Activated T-cell treated with anti-CD3 and anti-CD28 coated beads, Interleukin-2, amount 50 U/mL, for 72 hours (primary cell): ENCODE measurements at regions not wholly inside any gene's neighbourhood (a gene's known extent, or its start where the extent isn't known, plus 50 kb on each side); places are given as distances from the start of the nearest gene placed in this dataset.
"Not testable (repeated sequence)": the region's sequence is repeated elsewhere in the genome, so short reads cannot be mapped to it uniquely, and the experiment has no call there.

Experiments used
- ATAC-seq, 2 donors: fragments of 150-1000 bp; cut with Tn5 transposase; replicated peaks in 1 of 2; 2 replicates each; pipeline ENCODE4 v1.10.0; 2021; ENCODE audit warnings: moderate library complexity in 2 of 2, mild to moderate bottlenecking in 1 of 2
- DNase-seq, 2 donors: peaks; one replicate each; pipeline ENCODE4 v3.0.0; 2021 to 2022; ENCODE audit warnings: mixed read lengths in 1 of 2
- H3K27ac Mint-ChIP-seq: one replicate; pipeline ENCODE4 v1.8.0; 2022; ENCODE audit warnings: mild to moderate bottlenecking, moderate library complexity, mixed read lengths
- H3K27me3 Mint-ChIP-seq: one replicate; pipeline ENCODE4 v1.8.0; 2022; ENCODE audit warnings: low read depth, mixed read lengths
- H3K36me3 Mint-ChIP-seq, 2 donors: one replicate each; pipeline ENCODE4 v1.8.0; 2022; ENCODE audit warnings: mixed read lengths in 2 of 2, mild to moderate bottlenecking in 1 of 2; ENCODE audit not compliant: insufficient read depth in 2 of 2
- H3K4me1 Mint-ChIP-seq: one replicate; pipeline ENCODE4 v1.8.0; 2022; ENCODE audit warnings: low read depth, mixed read lengths
- H3K4me3 Mint-ChIP-seq, 2 donors: one replicate each; pipeline ENCODE4 v1.8.0; 2022; ENCODE audit warnings: mild to moderate bottlenecking in 2 of 2, mixed read lengths in 2 of 2, moderate library complexity in 2 of 2
- H3K9me3 Mint-ChIP-seq, 2 donors: one replicate each; pipeline ENCODE4 v1.8.0; 2022; ENCODE audit warnings: mixed read lengths in 2 of 2

DNA sequence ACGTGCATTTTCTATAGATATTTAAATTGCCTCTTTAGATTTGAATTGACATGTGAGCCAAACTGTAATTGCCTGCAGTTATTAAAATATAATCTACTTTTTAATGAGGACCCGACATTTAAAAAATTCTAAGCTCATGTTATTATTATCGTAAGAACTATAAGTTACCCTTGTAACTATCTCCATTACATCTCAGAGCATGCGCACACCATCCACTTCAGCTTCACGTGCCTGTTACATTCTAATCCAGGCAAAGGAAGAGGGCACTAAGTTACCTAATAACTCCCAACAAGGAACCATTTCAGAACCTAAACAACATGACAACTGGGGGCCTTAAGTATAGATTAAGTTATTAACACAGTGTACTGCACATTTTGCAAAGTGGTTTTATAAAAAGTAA is 509.0 kb upstream of the DPP6 start:
- no peak for DNase-seq
- Mint-ChIP-seq H3K36me3 (no peaks in the 10 kb centered on the region), H3K27ac (no peak overlapping the region), H3K4me3 (no peak overlapping the region), H3K9me3 (no peaks in the 10 kb centered on the region), H3K27me3 (no peaks in the 10 kb centered on the region), H3K4me1 (no peaks in the 10 kb centered on the region)
- no peak for ATAC-seq

DNA sequence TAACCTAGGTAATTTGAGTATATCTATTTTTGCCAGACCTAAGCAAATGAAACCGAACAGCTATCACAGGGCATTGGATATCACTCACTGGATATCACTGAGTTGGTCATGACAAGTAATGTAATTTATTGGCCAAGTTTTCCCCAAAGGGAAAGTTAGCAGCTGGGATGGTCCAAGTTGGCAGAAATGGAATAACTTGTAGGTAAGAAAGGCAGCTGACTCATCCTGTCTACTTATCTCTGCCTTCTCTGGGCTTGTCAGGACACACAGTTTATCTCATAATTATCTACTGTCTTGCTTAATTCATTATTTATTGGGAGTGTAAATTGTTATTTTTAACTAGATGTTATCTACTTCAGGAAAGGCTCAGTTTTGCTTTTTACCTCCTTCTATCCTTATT is 502.0 kb upstream of the DPP6 start:
- Mint-ChIP-seq H3K27me3 (no peaks in the 10 kb centered on the region), H3K27ac (no peak overlapping the region), H3K4me1 (no peaks in the 10 kb centered on the region), H3K36me3 (no peaks in the 10 kb centered on the region), H3K9me3 (peaks cover 2 to 6% of the 10 kb centered on the region in 2 donors), H3K4me3 (no peak overlapping the region)
- DNase-seq = no peak
- no peak for ATAC-seq

DNA sequence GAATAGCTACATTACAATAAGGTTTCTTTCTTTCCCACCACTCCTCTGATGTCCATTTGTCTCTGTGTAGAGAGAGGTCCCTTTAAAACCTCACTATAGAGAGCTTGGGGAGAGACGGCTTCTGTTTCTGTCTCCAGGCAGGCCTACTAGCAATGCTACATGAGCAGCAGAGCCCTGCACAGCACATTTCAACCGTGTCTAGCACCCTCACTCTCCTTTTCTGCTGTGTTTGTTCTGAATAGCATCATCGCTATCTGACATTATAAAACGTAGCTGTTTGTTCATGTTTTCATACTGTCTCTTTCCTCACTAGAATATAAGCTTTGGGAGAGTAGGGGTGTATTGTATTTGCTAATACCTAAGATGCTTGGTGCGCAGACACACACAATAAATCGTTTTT is 487.8 kb upstream of the DPP6 start:
- no peaks in the 10 kb centered on the region for H3K4me1 Mint-ChIP-seq
- no peak overlapping the region for H3K27ac Mint-ChIP-seq
- no peak for ATAC-seq
- no peaks in the 10 kb centered on the region for H3K27me3 Mint-ChIP-seq
- H3K9me3 Mint-ChIP-seq = peaks cover 11 to 19% of the 10 kb centered on the region in 2 donors
- H3K36me3 Mint-ChIP-seq = peaks cover 0 to 2% of the 10 kb centered on the region in 2 donors
- no peak overlapping the region for H3K4me3 Mint-ChIP-seq
- DNase-seq = no peak

DNA sequence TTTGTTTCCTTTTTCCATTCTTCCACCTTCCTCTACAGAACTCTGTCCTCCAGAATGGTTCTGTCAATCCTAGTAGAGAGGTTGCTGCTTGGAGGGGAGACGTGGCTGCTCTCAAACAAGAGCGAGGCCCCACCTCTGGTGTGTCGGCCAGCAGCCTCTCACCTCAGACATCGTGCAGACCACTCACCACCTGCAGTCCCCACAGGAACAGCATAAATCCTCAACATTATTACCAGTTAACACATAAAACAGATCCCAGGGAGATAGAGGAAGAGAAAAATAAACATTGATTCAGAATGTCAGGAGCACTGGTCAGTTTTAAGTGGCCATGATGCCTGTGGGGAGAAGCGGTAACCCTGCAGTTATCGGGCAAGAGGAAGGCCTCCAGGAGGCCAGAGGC is 485.9 kb upstream of the DPP6 start:
- peaks cover 6% of the 10 kb centered on the region in 2 donors for H3K36me3 Mint-ChIP-seq
- H3K27ac Mint-ChIP-seq = no peak overlapping the region
- no peaks in the 10 kb centered on the region for H3K27me3 Mint-ChIP-seq
- no peaks in the 10 kb centered on the region for H3K4me1 Mint-ChIP-seq
- H3K4me3 Mint-ChIP-seq = no peak overlapping the region
- peaks cover 19 to 31% of the 10 kb centered on the region in 2 donors for H3K9me3 Mint-ChIP-seq
- ATAC-seq (no peak), DNase-seq (no peak)

DNA sequence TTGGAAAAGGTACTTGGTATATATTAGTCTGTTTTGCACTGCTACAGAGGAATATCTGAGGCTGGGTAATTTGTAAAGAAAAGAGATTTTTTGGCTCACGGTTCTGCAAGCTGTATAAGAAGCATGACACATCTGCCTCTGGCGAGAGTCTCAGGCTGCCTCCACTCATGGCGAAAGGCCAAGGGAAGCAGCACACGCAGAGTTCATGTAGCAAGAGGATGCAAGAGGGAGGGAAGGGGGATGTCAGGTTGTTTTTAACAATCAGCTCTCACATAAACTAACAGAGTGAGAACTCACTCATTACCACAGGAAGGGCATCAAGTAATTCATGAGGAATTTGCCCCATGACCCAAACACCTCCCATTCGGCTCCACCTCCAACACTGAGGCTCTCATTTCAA is 484.8 kb upstream of the DPP6 start:
- Mint-ChIP-seq H3K36me3 (peaks cover 4 to 6% of the 10 kb centered on the region in 2 donors), H3K4me1 (no peaks in the 10 kb centered on the region), H3K4me3 (no peak overlapping the region), H3K27me3 (no peaks in the 10 kb centered on the region), H3K27ac (no peak overlapping the region), H3K9me3 (peaks cover 20 to 30% of the 10 kb centered on the region in 2 donors)
- ATAC-seq (no peak), DNase-seq (no peak)

DNA sequence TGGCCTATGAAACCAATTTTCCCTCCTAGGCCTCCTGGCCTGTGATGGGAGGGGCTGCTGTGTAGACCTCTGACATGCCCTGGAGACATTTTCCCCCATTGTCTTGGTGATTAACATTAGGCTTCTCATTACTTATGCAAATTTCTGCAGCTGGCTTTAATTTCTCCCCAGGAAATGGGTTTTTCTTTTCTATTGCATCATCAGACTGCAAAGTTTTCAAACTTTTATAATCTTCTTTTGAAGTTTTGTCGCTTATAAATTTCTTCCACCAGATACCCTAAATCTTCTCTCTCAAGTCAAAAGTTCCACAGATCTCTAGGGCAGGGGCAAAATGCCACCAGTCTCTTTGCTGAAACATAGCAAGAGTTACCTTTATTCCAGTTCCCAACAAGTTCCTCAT is 482.7 kb upstream of the DPP6 start:
- not testable (repeated sequence) for DNase-seq, ATAC-seq, H3K27ac Mint-ChIP-seq, H3K4me1 Mint-ChIP-seq, H3K4me3 Mint-ChIP-seq, H3K27me3 Mint-ChIP-seq, H3K36me3 Mint-ChIP-seq
- H3K9me3 Mint-ChIP-seq = peaks cover 23 to 27% of the 10 kb centered on the region in 2 donors

DNA sequence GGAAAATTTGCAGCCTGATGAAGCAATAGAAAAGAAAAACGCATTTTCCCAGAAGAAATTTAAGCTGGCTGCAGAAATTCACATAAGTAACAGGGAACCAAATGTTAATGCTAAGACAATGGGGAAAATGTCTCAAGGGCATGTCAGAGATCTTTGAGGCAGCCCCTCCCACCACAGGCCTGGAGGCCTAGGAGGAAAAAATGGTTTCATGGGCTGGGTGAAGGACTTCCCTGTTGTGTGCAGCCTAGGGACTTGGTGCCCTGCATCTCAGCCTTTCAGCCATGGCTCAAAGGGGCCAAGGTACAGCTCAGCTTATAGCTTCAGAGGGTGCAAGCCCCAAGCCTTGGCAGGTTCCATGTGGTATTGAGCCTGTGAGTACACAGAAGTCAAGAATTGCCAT is 476.1 kb upstream of the DPP6 start:
- no peak for ATAC-seq
- H3K27me3 Mint-ChIP-seq = no peaks in the 10 kb centered on the region
- H3K27ac Mint-ChIP-seq = no peak overlapping the region
- H3K4me3 Mint-ChIP-seq = no peak overlapping the region
- DNase-seq = no peak
- H3K4me1 Mint-ChIP-seq = no peaks in the 10 kb centered on the region
- peaks cover 3 to 7% of the 10 kb centered on the region in 2 donors for H3K36me3 Mint-ChIP-seq
- H3K9me3 Mint-ChIP-seq = peaks cover 21 to 25% of the 10 kb centered on the region in 2 donors

DNA sequence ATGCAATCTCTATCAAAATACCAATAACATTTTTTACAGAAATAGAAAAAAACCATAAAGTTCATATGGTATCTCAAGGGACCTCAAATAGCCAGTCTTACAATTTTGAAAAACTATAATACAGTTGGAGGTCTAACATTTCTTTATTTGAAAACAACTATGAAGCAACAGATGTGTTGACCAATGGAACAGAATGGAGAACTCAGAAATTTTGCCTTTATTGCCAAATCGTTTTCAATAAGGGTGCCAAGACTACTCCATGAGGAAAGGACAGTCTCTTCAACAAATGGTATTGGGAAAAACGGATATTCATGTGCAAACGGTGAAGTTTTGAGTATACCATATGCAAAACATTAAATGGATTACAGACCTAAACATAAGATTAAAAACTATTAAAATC is 470.8 kb upstream of the DPP6 start:
- DNase-seq = no peak
- H3K27ac Mint-ChIP-seq = no peak overlapping the region
- H3K27me3 Mint-ChIP-seq = no peaks in the 10 kb centered on the region
- no peak for ATAC-seq
- H3K4me1 Mint-ChIP-seq = no peaks in the 10 kb centered on the region
- H3K4me3 Mint-ChIP-seq = no peak overlapping the region
- peaks cover 2% of the 10 kb centered on the region in 2 donors for H3K36me3 Mint-ChIP-seq
- peaks cover 16 to 24% of the 10 kb centered on the region in 2 donors for H3K9me3 Mint-ChIP-seq

DNA sequence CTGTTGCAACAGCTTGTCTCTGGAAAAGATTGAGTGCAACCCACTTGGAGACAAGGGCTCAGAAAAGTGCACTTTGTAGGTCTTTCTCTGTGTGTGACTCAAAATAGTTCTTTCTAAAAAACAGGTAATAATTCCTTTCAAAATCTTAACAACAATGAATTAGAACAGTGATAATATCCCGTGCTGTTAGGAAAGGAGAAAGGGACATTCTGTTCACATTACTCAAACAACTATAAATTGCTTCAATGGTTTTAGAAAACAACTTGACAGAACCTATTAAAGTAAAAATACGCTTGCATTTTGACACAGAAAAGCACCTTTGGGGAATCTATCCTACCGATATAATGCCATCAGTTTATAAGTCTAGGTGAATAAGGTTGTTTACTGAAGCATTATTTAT is 468.1 kb upstream of the DPP6 start:
- DNase-seq (no peak), ATAC-seq (no peak)
- Mint-ChIP-seq H3K4me3 (no peak overlapping the region), H3K27me3 (no peaks in the 10 kb centered on the region), H3K4me1 (no peaks in the 10 kb centered on the region), H3K36me3 (peaks cover 0 to 2% of the 10 kb centered on the region in 2 donors), H3K9me3 (peaks cover 8 to 15% of the 10 kb centered on the region in 2 donors), H3K27ac (no peak overlapping the region)

DNA sequence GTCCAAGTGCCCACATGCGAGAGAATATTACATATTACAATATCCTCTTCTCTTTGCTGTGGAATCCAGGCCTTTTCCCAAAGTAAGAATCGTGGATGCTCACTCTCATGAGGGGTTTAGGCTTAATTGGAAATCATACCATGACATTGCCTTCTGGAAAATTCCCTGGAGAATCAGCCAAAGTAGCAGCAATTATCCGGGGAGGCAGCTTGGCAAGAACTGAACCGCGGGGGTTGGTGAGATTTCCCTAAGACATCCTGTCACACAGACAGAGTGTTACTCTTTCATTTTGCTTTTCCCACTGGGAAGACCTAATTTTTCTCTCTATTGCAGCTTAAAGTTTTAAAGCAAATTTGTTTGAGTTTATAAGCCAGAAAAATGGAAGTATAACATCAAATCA is 463.6 kb upstream of the DPP6 start:
- Mint-ChIP-seq H3K4me3 (no peak overlapping the region), H3K36me3 (no peaks in the 10 kb centered on the region), H3K27ac (no peak overlapping the region), H3K27me3 (no peaks in the 10 kb centered on the region), H3K9me3 (peaks cover 4 to 8% of the 10 kb centered on the region in 2 donors), H3K4me1 (no peaks in the 10 kb centered on the region)
- ATAC-seq (no peak), DNase-seq (no peak)

DNA sequence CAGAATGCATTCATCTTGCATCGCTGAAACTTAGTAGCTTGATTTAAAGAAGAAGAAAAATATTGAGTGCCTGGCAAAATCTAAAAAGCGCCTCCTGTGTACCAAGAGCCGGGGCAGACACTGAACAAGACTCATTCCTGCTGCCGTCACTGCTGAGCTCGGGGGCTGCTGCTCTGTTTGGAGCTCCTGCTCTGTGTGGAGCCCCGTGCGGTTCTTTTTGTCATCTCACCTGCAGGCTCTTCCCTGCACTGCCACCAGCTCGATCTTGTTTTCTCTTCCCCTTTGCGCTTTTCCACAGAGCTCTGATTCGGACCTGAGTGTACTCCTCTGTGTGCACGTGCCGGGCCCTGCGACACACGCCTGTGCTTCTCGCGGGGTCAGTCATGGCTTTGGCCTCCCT is 462.1 kb upstream of the DPP6 start:
- no peak overlapping the region for H3K27ac Mint-ChIP-seq
- no peak overlapping the region for H3K4me3 Mint-ChIP-seq
- ATAC-seq (no peak), DNase-seq (no peak)
- H3K36me3 Mint-ChIP-seq = no peaks in the 10 kb centered on the region
- no peaks in the 10 kb centered on the region for H3K4me1 Mint-ChIP-seq
- no peaks in the 10 kb centered on the region for H3K27me3 Mint-ChIP-seq
- H3K9me3 Mint-ChIP-seq = peaks cover 5% of the 10 kb centered on the region in 2 donors

DNA sequence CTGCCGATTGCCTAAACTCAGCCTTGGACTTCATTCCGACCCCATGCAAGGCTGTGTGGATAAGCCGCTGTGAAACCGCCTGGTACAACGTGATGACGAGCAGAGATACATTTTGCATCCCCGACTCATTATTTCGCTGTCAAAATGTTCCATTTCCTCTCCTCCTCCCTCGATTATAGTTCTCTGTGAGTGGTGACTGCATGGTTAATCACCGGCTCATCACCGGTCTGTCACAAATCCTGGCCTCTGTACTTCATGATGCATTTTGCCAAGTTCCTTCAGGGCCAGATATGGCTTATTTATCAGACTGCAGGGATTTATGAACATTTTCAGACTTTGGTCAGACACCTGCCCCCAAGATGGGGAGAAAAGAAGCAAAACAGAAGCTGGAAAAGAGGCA is 461.6 kb upstream of the DPP6 start:
- no peaks in the 10 kb centered on the region for H3K4me1 Mint-ChIP-seq
- DNase-seq (no peak), ATAC-seq (no peak)
- no peaks in the 10 kb centered on the region for H3K27me3 Mint-ChIP-seq
- no peak overlapping the region for H3K4me3 Mint-ChIP-seq
- no peak overlapping the region for H3K27ac Mint-ChIP-seq
- H3K36me3 Mint-ChIP-seq = no peaks in the 10 kb centered on the region
- peaks cover 5 to 7% of the 10 kb centered on the region in 2 donors for H3K9me3 Mint-ChIP-seq

DNA sequence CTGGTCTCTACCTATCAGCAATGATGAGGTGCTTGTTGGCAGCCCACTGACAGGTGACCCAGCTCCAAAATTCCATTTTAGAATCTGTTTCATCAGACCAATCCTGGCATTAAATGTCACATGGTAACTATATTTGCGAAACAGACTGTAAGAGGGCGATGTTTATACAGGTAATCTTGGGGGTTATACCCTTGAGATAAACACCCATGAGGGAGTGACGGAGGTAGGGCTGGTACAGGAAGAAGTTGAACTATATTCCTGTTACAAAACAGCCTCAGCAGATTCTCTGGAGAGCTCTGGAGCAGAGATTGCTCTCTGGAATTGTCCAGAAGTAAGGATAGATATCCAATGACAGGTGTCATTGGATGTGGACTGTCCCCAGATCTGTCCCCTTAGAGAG is 444.8 kb upstream of the DPP6 start:
- Mint-ChIP-seq H3K4me3 (no peak overlapping the region), H3K27ac (no peak overlapping the region), H3K9me3 (peaks cover 0 to 6% of the 10 kb centered on the region in 2 donors), H3K27me3 (no peaks in the 10 kb centered on the region), H3K4me1 (no peaks in the 10 kb centered on the region), H3K36me3 (peaks cover 0 to 1% of the 10 kb centered on the region in 2 donors)
- DNase-seq (no peak), ATAC-seq (no peak)

DNA sequence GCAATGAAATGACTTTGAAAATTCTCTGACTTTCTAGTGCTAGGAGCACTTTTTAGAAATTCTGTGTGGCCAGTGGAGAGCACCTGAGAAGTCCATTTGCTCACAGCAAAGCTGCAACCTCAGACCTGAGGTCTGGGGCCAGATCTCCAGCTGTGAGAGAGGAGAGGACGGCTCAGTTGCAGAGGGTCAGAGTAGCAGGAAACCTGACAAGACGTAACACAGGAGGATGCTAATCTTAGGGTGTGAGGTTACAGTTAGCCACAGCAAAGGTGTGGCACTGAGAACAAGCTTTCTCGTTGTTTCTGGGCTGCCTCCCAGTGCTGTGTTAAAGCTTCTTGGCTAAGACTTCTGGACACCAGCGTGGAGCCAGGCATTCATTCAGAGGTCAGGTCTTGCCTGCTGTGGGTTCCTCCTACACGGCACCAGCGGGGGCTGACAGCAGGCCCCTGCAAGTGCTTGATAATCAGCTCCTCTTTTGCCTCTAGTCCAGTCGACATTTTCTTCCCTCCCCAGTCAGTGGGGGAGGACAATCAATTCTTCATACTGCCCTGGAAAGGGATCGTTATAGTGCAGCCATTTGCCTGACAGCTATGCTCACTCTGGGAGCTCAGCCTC is 435.4 kb upstream of the DPP6 start:
- ATAC-seq (no peak), DNase-seq (no peak)
- no peak overlapping the region for H3K4me3 Mint-ChIP-seq
- H3K9me3 Mint-ChIP-seq = peaks cover 0 to 5% of the 10 kb centered on the region in 2 donors
- no peaks in the 10 kb centered on the region for H3K27me3 Mint-ChIP-seq
- no peak overlapping the region for H3K27ac Mint-ChIP-seq
- no peaks in the 10 kb centered on the region for H3K4me1 Mint-ChIP-seq
- no peaks in the 10 kb centered on the region for H3K36me3 Mint-ChIP-seq
